PC-3 (cell line): ENCODE measurements at regions not wholly inside any gene's neighbourhood (a gene's known extent, or its start where the extent isn't known, plus 50 kb on each side); places are given as distances from the start of the nearest gene placed in this dataset.

Experiments used
- ATAC-seq: fragments of 200-7000 bp; cut with Tn5 transposase; 2 replicates; pipeline ENCODE4 v1.9.1; 2020; ENCODE audit warnings: mild to moderate bottlenecking, moderate library complexity
- BruUV-seq: library from RNA; stranded (reverse); fragments of 400-500 nt; replicated peaks from 2 replicates; lab custom pipeline; 2021; lab: Mats Ljungman, UMichigan
- CTCF ChIA-PET: fragments of 300-600 bp; sonication (Branson Sonifier 250); formaldehyde crosslinking; loops from one replicate; lab custom pipeline; 2022; ENCODE audit warnings: antibody characterized with exemption; lab: Charles Lee
- POLR2A ChIA-PET: fragments of 300-600 bp; sonication (Branson Sonifier 250); formaldehyde crosslinking; loops from one replicate; lab custom pipeline; 2022; ENCODE audit warnings: antibody characterized with exemption; ENCODE audit not compliant: unreplicated experiment; lab: Charles Lee
- DNase-seq: peaks from one replicate; pipeline ENCODE4 v3.0.0-alpha.2; 2015
- H2AFZ ChIP-seq: fragments of 300-600 bp; sonication (generic); 2 replicates; pipeline ENCODE4 v1.6.0; 2016; ENCODE audit warnings: antibody characterized with exemption, low read length
- H3F3A ChIP-seq: fragments of 300-600 bp; sonication (generic); one replicate; pipeline ENCODE4 v1.6.0; 2017; ENCODE audit warnings: antibody characterized with exemption, low read length, control low read depth, mild to moderate bottlenecking; ENCODE audit not compliant: unreplicated experiment
- H3K27ac ChIP-seq: fragments of 300-600 bp; sonication (generic); 2 replicates; pipeline ENCODE4 v1.5.1; 2016; ENCODE audit warnings: mild to moderate bottlenecking, low read length
- H3K27me3 ChIP-seq: fragments of 300-600 bp; sonication (generic); 2 replicates; pipeline ENCODE4 v1.6.1; 2016; ENCODE audit warnings: low read length, mixed read lengths
- H3K36me3 ChIP-seq: fragments of 300-600 bp; sonication (generic); 2 replicates; pipeline ENCODE4 v1.6.1; 2016; ENCODE audit warnings: low read depth, mixed run types, low read length, mixed read lengths
- H3K4me1 ChIP-seq: fragments of 300-600 bp; sonication (generic); 2 replicates; pipeline ENCODE4 v1.5.1; 2016; ENCODE audit warnings: low read length; ENCODE audit not compliant: insufficient read depth
- H3K4me2 ChIP-seq: fragments of 300-600 bp; sonication (generic); 2 replicates; pipeline ENCODE4 v1.6.0; 2016; ENCODE audit warnings: low read length
- H3K4me3 ChIP-seq: fragments of 300-600 bp; sonication (generic); 2 replicates; pipeline ENCODE4 v1.5.1; 2016; ENCODE audit warnings: mild to moderate bottlenecking, low read length, mixed read lengths
- H3K79me2 ChIP-seq: fragments of 300-600 bp; sonication (generic); 2 replicates; pipeline ENCODE4 v1.6.1; 2017; ENCODE audit warnings: low read length, mixed read lengths
- H3K9ac ChIP-seq: fragments of 300-600 bp; sonication (generic); 2 replicates; pipeline ENCODE4 v1.6.0; 2016; ENCODE audit warnings: mild to moderate bottlenecking, low read length
- H3K9me2 ChIP-seq: fragments of 300-600 bp; sonication (generic); replicated peaks from 2 replicates; pipeline ENCODE4 v1.6.1; 2016; ENCODE audit warnings: mixed run types, low read length, mixed read lengths
- H3K9me3 ChIP-seq: fragments of 300-600 bp; sonication (generic); 2 replicates; pipeline ENCODE4 v1.6.1; 2016; ENCODE audit warnings: low read length, mixed read lengths
- H4K20me1 ChIP-seq: fragments of 300-600 bp; sonication (generic); 2 replicates; pipeline ENCODE4 v1.6.1; 2016; ENCODE audit warnings: low read length, mixed read lengths
- EZH2 ChIP-seq: fragments of 300-600 bp; sonication (generic); IDR thresholded peaks from one replicate; pipeline ENCODE4 v1.6.1; 2017; ENCODE audit warnings: antibody characterized with exemption, mild to moderate bottlenecking, low read length; ENCODE audit not compliant: unreplicated experiment
- EZH2phosphoT487 ChIP-seq: fragments of 300-600 bp; sonication (generic); IDR thresholded peaks from 2 replicates; pipeline ENCODE4 v1.6.1; 2018; ENCODE audit warnings: mild to moderate bottlenecking, antibody characterized with exemption, low read length, borderline replicate concordance
- intact Hi-C: fragments of 100-400 bp; cut with micrococcal nuclease; formaldehyde crosslinking; loops from 2 replicates; pipeline ENCODE4 v1.9.0; 2023
- TF ChIP-seq, protein P1 (sequence below): fragments of 300-600 bp; sonication (generic); conservative IDR thresholded peaks from 2 replicates; pipeline ENCODE4 v1.5.1; 2017; ENCODE audit warnings: antibody characterized with exemption, low read depth, mild to moderate bottlenecking, low read length

DNA sequence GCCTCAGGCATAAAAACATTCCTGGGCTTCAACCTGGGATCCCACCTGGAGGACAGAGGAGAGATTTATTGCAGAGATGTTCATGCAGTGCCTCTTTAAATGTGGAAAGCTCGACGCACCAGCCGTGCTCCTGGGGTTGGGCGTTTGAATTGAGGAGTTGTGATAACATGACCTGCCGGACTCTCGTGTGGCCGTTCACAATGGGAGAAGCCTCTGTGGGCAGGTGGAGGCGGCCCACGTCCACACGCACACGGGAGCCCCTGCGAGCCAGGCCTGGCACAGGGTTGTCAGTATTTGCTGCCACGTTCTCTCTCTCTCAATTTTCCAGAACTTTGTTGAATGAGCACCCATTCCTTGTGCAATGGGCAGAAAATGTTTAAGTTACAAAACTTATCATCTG is 58.3 kb upstream of the PPARA start:
- DNase-seq (no peak), ATAC-seq (no peak)
- Histone ChIP-seq H3K27ac (no peak overlapping the region), H3K4me2 (no peak overlapping the region), H3F3A (peaks cover 4% of the 10 kb centered on the region), H3K4me1 (peaks cover 26% of the 10 kb centered on the region), H4K20me1 (peaks cover 41% of the 10 kb centered on the region), H3K9me2 (no peaks in the 10 kb centered on the region), H2AFZ (no peak overlapping the region), H3K79me2 (peaks cover 95% of the 10 kb centered on the region), H3K9me3 (no peaks in the 10 kb centered on the region), H3K27me3 (no peaks in the 10 kb centered on the region), H3K4me3 (no peak overlapping the region), H3K36me3 (peaks cover 36% of the 10 kb centered on the region), H3K9ac (no peak overlapping the region)
- intact Hi-C loops: no loop called here
- no TSS peak for BruUV-seq
- ChIA-PET POLR2A (no interaction called here), CTCF (no interaction called here)
- no peak for TF ChIP-seq EZH2phosphoT487
- TF ChIP-seq EZH2: no peak
- TF ChIP-seq, protein P1, sequence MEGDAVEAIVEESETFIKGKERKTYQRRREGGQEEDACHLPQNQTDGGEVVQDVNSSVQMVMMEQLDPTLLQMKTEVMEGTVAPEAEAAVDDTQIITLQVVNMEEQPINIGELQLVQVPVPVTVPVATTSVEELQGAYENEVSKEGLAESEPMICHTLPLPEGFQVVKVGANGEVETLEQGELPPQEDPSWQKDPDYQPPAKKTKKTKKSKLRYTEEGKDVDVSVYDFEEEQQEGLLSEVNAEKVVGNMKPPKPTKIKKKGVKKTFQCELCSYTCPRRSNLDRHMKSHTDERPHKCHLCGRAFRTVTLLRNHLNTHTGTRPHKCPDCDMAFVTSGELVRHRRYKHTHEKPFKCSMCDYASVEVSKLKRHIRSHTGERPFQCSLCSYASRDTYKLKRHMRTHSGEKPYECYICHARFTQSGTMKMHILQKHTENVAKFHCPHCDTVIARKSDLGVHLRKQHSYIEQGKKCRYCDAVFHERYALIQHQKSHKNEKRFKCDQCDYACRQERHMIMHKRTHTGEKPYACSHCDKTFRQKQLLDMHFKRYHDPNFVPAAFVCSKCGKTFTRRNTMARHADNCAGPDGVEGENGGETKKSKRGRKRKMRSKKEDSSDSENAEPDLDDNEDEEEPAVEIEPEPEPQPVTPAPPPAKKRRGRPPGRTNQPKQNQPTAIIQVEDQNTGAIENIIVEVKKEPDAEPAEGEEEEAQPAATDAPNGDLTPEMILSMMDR: no peak

- Histone ChIP-seq H3K79me2 (peaks cover 95% of the 10 kb centered on the region), H3K9ac (no peak overlapping the region), H3K9me2 (no peaks in the 10 kb centered on the region), H3K4me1 (peaks cover 17% of the 10 kb centered on the region), H4K20me1 (peaks cover 48% of the 10 kb centered on the region), H3K9me3 (no peaks in the 10 kb centered on the region), H3F3A (peaks cover 4% of the 10 kb centered on the region), H2AFZ (no peak overlapping the region), H3K27ac (no peak overlapping the region), H3K27me3 (no peaks in the 10 kb centered on the region), H3K36me3 (peaks cover 41% of the 10 kb centered on the region), H3K4me2 (no peak overlapping the region), H3K4me3 (no peak overlapping the region)
- no peak for DNase-seq
- no TSS peak for BruUV-seq
- ChIA-PET CTCF (no interaction called here), POLR2A (no interaction called here)
- intact Hi-C loops: no loop called here
- TF ChIP-seq, protein P1: no peak
- TF ChIP-seq EZH2phosphoT487 (no peak), EZH2 (no peak)
- no peak for ATAC-seq
Observed at GRCh38 chr22:46092670-46093410, 57.5 kb upstream of the PPARA start.

GRCh38 chr22:46093796-46094195 is 56.5 kb upstream of the PPARA start:
- Histone ChIP-seq H4K20me1 (peaks cover 45% of the 10 kb centered on the region), H3K4me2 (no peak overlapping the region)
- CTCF ChIA-PET: no interaction called here

More at GRCh38 chr22:46093796-46094195, 56.5 kb upstream of the PPARA start:
- POLR2A ChIA-PET: no interaction called here
- no peak overlapping the region for H2AFZ ChIP-seq
- DNase-seq (no peak), ATAC-seq (no peak)
- peaks cover 93% of the 10 kb centered on the region for H3K79me2 ChIP-seq
- intact Hi-C loops: no loop called here
- H3K9me3 ChIP-seq: no peaks in the 10 kb centered on the region
- no TSS peak for BruUV-seq
- H3K27me3 ChIP-seq: no peaks in the 10 kb centered on the region
- H3K27ac ChIP-seq: no peak overlapping the region
- TF ChIP-seq EZH2 (no peak), EZH2phosphoT487 (no peak)
- TF ChIP-seq, protein P1: no peak
- H3K4me3 ChIP-seq: no peak overlapping the region
- H3K36me3 ChIP-seq: peaks cover 41% of the 10 kb centered on the region
- no peaks in the 10 kb centered on the region for H3F3A ChIP-seq
- peaks cover 8% of the 10 kb centered on the region for H3K4me1 ChIP-seq
- H3K9ac ChIP-seq: no peak overlapping the region
- no peaks in the 10 kb centered on the region for H3K9me2 ChIP-seq
